DND-41 (cell line): ENCODE measurements at regions not wholly inside any gene's neighbourhood (a gene's known extent, or its start where the extent isn't known, plus 50 kb on each side); places are given as distances from the start of the nearest gene placed in this dataset.

Experiments
- CTCF ChIP-seq: IDR thresholded peaks from 2 replicates; pipeline ENCODE4 v1.5.1; 2012; ENCODE audit warnings: borderline replicate concordance, low read length, moderate library complexity, mild to moderate bottlenecking; ENCODE audit not compliant: poor library complexity, severe bottlenecking; ENCODE audit errors: extremely low read depth
- EZH2 ChIP-seq: IDR thresholded peaks from 3 replicates; pipeline ENCODE4 v1.6.1; 2012; ENCODE audit warnings: borderline replicate concordance, low read depth, mild to moderate bottlenecking, moderate library complexity, low read length, inconsistent platforms; ENCODE audit not compliant: severe bottlenecking

DNA sequence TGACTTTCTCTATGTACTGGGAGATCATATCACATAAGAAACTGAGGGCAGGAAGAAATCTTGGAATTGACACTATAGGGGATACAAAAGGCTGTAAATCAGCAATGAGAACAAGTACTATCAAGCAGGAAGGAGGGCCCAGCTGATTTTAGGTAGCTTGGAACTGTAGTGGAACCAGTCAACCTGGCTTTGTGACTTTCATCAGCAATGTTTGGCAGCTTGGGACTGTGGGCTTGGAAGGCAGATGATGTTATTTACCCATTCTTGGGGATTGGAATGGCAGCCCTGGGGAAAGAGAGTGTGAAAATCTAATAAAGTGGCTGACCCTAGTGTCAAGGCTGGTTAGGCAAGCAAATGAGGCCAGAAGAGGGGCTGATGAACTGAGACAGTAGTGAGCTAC lies 1073.3 kb downstream of the ADGRL2 start:
- no peak for TF ChIP-seq CTCF
- no peak for TF ChIP-seq EZH2
